ENCODE measurements at regions not wholly inside any gene's neighbourhood (a gene's known extent, or its start where the extent isn't known, plus 50 kb on each side); places are given as distances from the start of the nearest gene placed in this dataset.

- H3K4me2 ChIP-seq (ENCODE audit: insufficient read depth, low read length): no peak overlapping the region
- no peaks in the 10 kb centered on the region for H3K27me3 ChIP-seq (ENCODE audit: insufficient read depth, low read length)
- H3K27ac ChIP-seq (ENCODE audit: low read depth, low read length): no peak overlapping the region
Measured at GRCh38 chr13:70502944-70503343, 394.7 kb upstream of the KLHL1 start.

GRCh38 chr13:70490320-70490935, 382.2 kb upstream of the KLHL1 start:
- no peak overlapping the region for H3K27ac ChIP-seq (ENCODE audit: low read depth, low read length)

More at GRCh38 chr13:70502944-70503343, 394.7 kb upstream of the KLHL1 start:
- Histone ChIP-seq H3K4me3 (ENCODE audit: insufficient read depth, low read length) (no peak overlapping the region), H3K36me3 (ENCODE audit: insufficient read depth, low read length) (no peaks in the 10 kb centered on the region), H2AFZ (ENCODE audit: low read length) (no peak overlapping the region), H4K20me1 (ENCODE audit: insufficient read depth, low read length) (no peaks in the 10 kb centered on the region), H3K4me1 (ENCODE audit: insufficient read depth, low read length) (no peaks in the 10 kb centered on the region), H3K9me3 (ENCODE audit: low read depth, low read length) (no peaks in the 10 kb centered on the region), H3K79me2 (ENCODE audit: insufficient read depth, low read length) (no peaks in the 10 kb centered on the region)
- no peak for TF ChIP-seq CTCF (IDR thresholded peaks at IDR 0.05; ENCODE audit: extremely low read depth, low read depth, low read length)
- no peak for DNase-seq (ENCODE audit: insufficient read length, low spot score, missing footprints)

GRCh38 chr13:70484931-70485330, 376.7 kb upstream of the KLHL1 start:
- Histone ChIP-seq H3K36me3 (ENCODE audit: insufficient read depth, low read length) (no peaks in the 10 kb centered on the region), H4K20me1 (ENCODE audit: insufficient read depth, low read length) (no peaks in the 10 kb centered on the region), H3K27me3 (ENCODE audit: insufficient read depth, low read length) (no peaks in the 10 kb centered on the region), H3K79me2 (ENCODE audit: insufficient read depth, low read length) (no peaks in the 10 kb centered on the region), H3K4me1 (ENCODE audit: insufficient read depth, low read length) (no peaks in the 10 kb centered on the region), H3K4me2 (ENCODE audit: insufficient read depth, low read length) (no peak overlapping the region), H3K9me3 (ENCODE audit: low read depth, low read length) (no peaks in the 10 kb centered on the region), H3K4me3 (ENCODE audit: insufficient read depth, low read length) (no peak overlapping the region), H2AFZ (ENCODE audit: low read length) (no peak overlapping the region), H3K27ac (ENCODE audit: low read depth, low read length) (no peak overlapping the region)
- DNase-seq (ENCODE audit: insufficient read length, low spot score, missing footprints): no peak
- TF ChIP-seq CTCF (IDR thresholded peaks at IDR 0.05; ENCODE audit: extremely low read depth, low read depth, low read length): no peak

More at GRCh38 chr13:70490320-70490935, 382.2 kb upstream of the KLHL1 start:
- no peak overlapping the region for H2AFZ ChIP-seq (ENCODE audit: low read length)
- H3K27me3 ChIP-seq (ENCODE audit: insufficient read depth, low read length): no peaks in the 10 kb centered on the region
- no peaks in the 10 kb centered on the region for H3K4me1 ChIP-seq (ENCODE audit: insufficient read depth, low read length)
- no peaks in the 10 kb centered on the region for H4K20me1 ChIP-seq (ENCODE audit: insufficient read depth, low read length)
- no peaks in the 10 kb centered on the region for H3K79me2 ChIP-seq (ENCODE audit: insufficient read depth, low read length)
- no peaks in the 10 kb centered on the region for H3K36me3 ChIP-seq (ENCODE audit: insufficient read depth, low read length)
- no peak overlapping the region for H3K4me2 ChIP-seq (ENCODE audit: insufficient read depth, low read length)
- TF ChIP-seq CTCF (IDR thresholded peaks at IDR 0.05; ENCODE audit: extremely low read depth, low read depth, low read length): no peak
- H3K9me3 ChIP-seq (ENCODE audit: low read depth, low read length): peaks cover 2% of the 10 kb centered on the region
- H3K4me3 ChIP-seq (ENCODE audit: insufficient read depth, low read length): no peak overlapping the region
- DNase-seq (ENCODE audit: insufficient read length, low spot score, missing footprints): no peak

- no peak for TF ChIP-seq CTCF (IDR thresholded peaks at IDR 0.05; ENCODE audit: extremely low read depth, low read depth, low read length)
- H4K20me1 ChIP-seq (ENCODE audit: insufficient read depth, low read length): no peaks in the 10 kb centered on the region
- no peak for DNase-seq (ENCODE audit: insufficient read length, low spot score, missing footprints)
- H3K4me3 ChIP-seq (ENCODE audit: insufficient read depth, low read length): no peak overlapping the region
- no peaks in the 10 kb centered on the region for H3K36me3 ChIP-seq (ENCODE audit: insufficient read depth, low read length)
- H3K79me2 ChIP-seq (ENCODE audit: insufficient read depth, low read length): no peaks in the 10 kb centered on the region
- no peak overlapping the region for H3K4me2 ChIP-seq (ENCODE audit: insufficient read depth, low read length)
- H3K27me3 ChIP-seq (ENCODE audit: insufficient read depth, low read length): no peaks in the 10 kb centered on the region
- H3K9me3 ChIP-seq (ENCODE audit: low read depth, low read length): no peaks in the 10 kb centered on the region
- H3K27ac ChIP-seq (ENCODE audit: low read depth, low read length): no peak overlapping the region
- H3K4me1 ChIP-seq (ENCODE audit: insufficient read depth, low read length): no peaks in the 10 kb centered on the region
- no peak overlapping the region for H2AFZ ChIP-seq (ENCODE audit: low read length)
Measured at GRCh38 chr13:70483599-70484276, 375.5 kb upstream of the KLHL1 start.

Measured in osteoblast (primary cell).